ENCODE measurements at regions not wholly inside any gene's neighbourhood (a gene's known extent, or its start where the extent isn't known, plus 50 kb on each side); places are given as distances from the start of the nearest gene placed in this dataset.

DNA sequence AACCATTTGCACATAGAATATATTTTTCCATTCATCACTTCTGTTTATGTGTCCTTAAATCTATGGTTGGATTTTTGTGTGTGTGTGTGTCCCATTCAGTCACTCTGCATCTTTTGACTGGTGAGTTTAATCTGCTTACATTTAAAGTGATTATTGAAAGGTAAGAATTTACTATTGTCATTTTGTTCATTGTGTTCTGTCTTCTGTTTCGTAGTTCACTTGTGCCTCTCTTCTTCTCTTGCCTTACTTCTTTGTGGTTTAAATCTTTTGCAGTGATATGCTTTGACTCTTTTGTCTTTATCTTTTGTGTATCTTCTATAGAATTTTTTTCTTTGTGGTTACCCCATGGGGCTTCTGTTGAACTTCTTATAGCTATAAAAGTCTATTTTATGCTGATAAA, 166.3 kb upstream of the UBE3A start:
- H3K27me3 ChIP-seq: no peaks in the 10 kb centered on the region
- no peak for DNase-seq

DNA sequence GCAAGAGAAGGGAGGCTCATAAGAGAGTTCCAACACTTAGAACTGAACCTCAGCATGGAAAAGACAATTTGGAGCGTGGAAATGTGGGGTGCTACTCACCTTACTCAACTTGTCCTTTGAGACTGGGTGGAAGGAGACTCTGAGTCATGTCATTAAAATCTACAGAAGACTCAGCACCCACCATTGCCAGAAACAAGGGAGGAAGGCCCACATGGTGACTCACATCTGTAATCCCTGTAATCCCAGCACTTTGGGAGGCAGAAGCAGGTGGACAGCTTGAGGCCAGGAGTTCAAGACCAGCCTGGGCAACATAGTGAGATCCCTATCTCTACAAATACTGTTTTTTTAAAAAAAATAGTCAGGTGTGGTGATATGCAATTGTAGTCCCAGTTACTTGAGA, 161.9 kb upstream of the UBE3A start:
- no peak for DNase-seq
- no peaks in the 10 kb centered on the region for H3K36me3 ChIP-seq
- H3K9me3 ChIP-seq: no peaks in the 10 kb centered on the region
- no peaks in the 10 kb centered on the region for H3K4me1 ChIP-seq
- no peak overlapping the region for H3K4me3 ChIP-seq
- no peak overlapping the region for H3K9ac ChIP-seq (ENCODE audit: low read depth in 2 of 2, low read length in 2 of 2)
- H3K27ac ChIP-seq: no peak overlapping the region
- intact Hi-C loops (cut with DNase I): no loop called here
- TF ChIP-seq, protein P1, sequence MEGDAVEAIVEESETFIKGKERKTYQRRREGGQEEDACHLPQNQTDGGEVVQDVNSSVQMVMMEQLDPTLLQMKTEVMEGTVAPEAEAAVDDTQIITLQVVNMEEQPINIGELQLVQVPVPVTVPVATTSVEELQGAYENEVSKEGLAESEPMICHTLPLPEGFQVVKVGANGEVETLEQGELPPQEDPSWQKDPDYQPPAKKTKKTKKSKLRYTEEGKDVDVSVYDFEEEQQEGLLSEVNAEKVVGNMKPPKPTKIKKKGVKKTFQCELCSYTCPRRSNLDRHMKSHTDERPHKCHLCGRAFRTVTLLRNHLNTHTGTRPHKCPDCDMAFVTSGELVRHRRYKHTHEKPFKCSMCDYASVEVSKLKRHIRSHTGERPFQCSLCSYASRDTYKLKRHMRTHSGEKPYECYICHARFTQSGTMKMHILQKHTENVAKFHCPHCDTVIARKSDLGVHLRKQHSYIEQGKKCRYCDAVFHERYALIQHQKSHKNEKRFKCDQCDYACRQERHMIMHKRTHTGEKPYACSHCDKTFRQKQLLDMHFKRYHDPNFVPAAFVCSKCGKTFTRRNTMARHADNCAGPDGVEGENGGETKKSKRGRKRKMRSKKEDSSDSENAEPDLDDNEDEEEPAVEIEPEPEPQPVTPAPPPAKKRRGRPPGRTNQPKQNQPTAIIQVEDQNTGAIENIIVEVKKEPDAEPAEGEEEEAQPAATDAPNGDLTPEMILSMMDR (IDR thresholded peaks at IDR 0.05): no peak
- no peaks in the 10 kb centered on the region for H3K27me3 ChIP-seq

More for the DNA sequence above, 166.3 kb upstream of the UBE3A start:
- Histone ChIP-seq H3K36me3 (no peaks in the 10 kb centered on the region), H3K4me3 (no peak overlapping the region), H3K9me3 (no peaks in the 10 kb centered on the region), H3K9ac (ENCODE audit: low read depth in 2 of 2, low read length in 2 of 2) (no peak overlapping the region), H3K4me1 (no peaks in the 10 kb centered on the region), H3K27ac (no peak overlapping the region)
- intact Hi-C loops (cut with DNase I): no loop called here
- TF ChIP-seq, protein P1 (IDR thresholded peaks at IDR 0.05): no peak

DNA sequence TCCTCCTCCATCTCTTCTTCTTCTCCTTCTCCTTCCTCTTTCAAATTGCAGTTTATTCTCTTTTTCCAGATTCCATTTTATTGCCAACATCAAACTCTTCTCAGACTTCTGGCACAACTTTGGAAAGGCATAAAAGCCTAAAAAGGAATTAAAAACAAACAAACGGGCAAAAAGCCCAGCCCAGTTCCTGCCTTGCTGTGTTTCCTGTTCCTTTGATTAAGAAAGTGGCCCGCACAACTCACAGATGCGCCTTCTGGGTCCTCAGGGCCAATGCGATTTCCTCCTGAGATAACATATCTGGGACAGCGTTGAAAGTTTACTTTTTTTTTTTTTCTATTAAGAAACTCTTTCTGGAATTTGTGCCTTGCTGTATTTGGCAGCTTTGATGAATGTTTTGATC, 158.7 kb upstream of the UBE3A start:
- intact Hi-C loops (cut with DNase I): no loop called here
- TF ChIP-seq, protein P1 (IDR thresholded peaks at IDR 0.05): no peak
- H3K36me3 ChIP-seq: no peaks in the 10 kb centered on the region
- no peaks in the 10 kb centered on the region for H3K27me3 ChIP-seq
- no peak overlapping the region for H3K4me3 ChIP-seq
- H3K9me3 ChIP-seq: no peaks in the 10 kb centered on the region
- no peak overlapping the region for H3K9ac ChIP-seq (ENCODE audit: low read depth in 2 of 2, low read length in 2 of 2)
- H3K27ac ChIP-seq: no peak overlapping the region
- H3K4me1 ChIP-seq: no peaks in the 10 kb centered on the region
- DNase-seq: no peak

DNA sequence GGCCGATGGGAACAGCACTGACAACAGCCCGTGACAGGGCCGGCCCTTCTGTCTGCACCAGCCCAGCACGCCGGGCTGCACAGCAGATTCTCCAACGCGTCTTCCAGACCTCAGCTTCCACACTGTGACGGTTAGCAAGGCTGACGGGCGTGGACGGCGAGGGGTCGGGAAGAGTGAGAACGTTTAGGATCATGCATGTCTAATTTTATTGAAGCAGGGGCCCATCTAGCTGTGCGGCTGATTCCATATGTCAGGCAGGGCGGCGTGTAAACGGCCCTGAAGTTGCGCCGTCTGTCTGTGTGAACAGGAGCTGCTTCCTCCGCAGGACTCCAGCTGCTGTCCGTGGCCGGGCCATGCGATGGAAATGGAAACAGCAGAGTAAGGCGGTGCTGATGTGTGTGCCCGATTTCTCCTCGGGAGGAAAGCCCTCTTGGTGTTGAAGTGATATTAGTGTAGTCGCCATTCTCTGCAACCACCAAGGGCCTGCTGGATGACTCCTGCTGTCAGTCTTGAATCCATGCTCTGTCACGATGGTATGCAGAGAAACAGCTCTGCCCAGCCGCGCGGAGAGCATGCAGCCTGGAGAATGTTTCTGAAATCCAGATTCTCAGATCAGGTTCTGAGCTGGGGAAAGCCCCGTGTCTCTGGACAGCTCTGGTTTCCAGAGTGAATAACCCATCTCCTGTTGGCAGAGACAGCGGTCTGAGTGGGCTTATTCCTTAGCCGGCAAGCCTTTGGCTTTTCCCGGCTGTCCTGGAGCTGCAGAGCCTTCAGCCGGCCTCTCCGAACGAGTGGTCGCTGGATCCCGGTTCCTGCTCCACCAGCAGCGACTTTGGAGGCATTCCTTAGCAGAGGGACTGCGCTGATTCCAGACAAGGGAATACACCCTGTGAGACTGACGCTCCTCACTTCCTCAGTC, 158.1 kb upstream of the UBE3A start:
- Histone ChIP-seq H3K9ac (ENCODE audit: low read depth in 2 of 2, low read length in 2 of 2) (no peak overlapping the region), H3K4me1 (no peaks in the 10 kb centered on the region), H3K36me3 (no peaks in the 10 kb centered on the region), H3K27ac (no peak overlapping the region), H3K27me3 (no peaks in the 10 kb centered on the region), H3K9me3 (no peaks in the 10 kb centered on the region), H3K4me3 (no peak overlapping the region)
- TF ChIP-seq, protein P1 (IDR thresholded peaks at IDR 0.05): no peak
- intact Hi-C loops (cut with DNase I): no loop called here
- DNase-seq: no peak

DNA sequence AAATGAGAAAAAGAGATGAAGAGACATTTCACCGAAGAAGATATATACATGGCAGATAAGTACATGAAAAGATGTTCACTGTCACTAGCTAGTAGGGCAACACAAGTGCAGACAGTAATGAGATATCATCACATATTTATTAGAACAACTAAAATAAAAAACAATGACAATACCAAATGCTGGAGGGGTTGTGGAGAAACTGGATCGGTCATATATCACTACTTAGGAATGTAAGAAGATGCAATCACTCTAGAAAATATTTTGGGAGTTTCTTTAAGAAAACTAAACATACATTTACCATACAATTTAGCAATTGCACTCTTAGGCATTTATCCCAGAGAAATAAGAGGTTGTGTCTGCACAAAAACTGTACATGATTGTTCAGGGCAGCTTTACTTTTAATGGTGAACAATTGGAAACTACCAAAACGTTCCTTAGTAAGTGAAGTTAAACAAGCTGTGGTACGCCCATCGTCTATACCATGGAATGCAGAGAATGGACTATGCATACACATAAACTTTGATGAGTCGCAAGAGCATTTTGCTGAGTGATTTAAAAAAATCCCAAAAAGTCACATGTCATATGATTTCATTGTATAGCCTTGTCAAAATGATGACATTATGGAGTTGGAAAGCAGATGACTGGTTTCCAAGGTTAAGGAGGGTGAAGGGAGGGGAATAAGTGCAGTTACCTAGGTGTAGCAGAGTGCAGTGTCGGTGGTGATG, 149.0 kb upstream of the UBE3A start:
- H3K4me1 ChIP-seq: no peaks in the 10 kb centered on the region
- TF ChIP-seq, protein P1 (IDR thresholded peaks at IDR 0.05): no peak
- H3K9me3 ChIP-seq: no peaks in the 10 kb centered on the region
- no peaks in the 10 kb centered on the region for H3K27me3 ChIP-seq
- H3K27ac ChIP-seq: no peak overlapping the region
- H3K36me3 ChIP-seq: no peaks in the 10 kb centered on the region
- intact Hi-C loops (cut with DNase I): no loop called here
- H3K4me3 ChIP-seq: no peak overlapping the region
- DNase-seq: no peak
- H3K9ac ChIP-seq (ENCODE audit: low read depth in 2 of 2, low read length in 2 of 2): no peak overlapping the region
